Fibroblast of mammary gland (primary cell): ENCODE measurements at regions not wholly inside any gene's neighbourhood (a gene's known extent, or its start where the extent isn't known, plus 50 kb on each side); places are given as distances from the start of the nearest gene placed in this dataset.
A peak's percentile ranks its signal among the peaks of the same experiment; 100 is the strongest.

Experiments used
- DNase-seq: peaks from one replicate; pipeline ENCODE4 v3.0.0-alpha.2; 2010; ENCODE audit warnings: low read depth
- H3K4me3 ChIP-seq: 2 replicates; pipeline ENCODE4 v1.5.1; 2011; ENCODE audit warnings: low read depth, mild to moderate bottlenecking, low read length, moderate library complexity; ENCODE audit not compliant: control insufficient read depth
- CTCF ChIP-seq: conservative IDR thresholded peaks from 2 replicates; pipeline ENCODE4 v1.5.1; 2011; ENCODE audit warnings: low read depth, low read length, inconsistent platforms; ENCODE audit not compliant: control insufficient read depth, insufficient read depth

GRCh38 chr5:43993634-43994351, 390.8 kb downstream of the NNT start:
- no peak for DNase-seq
- H3K4me3 ChIP-seq: no peak overlapping the region
- no peak for TF ChIP-seq CTCF

GRCh38 chr5:43985411-43985810, 382.4 kb downstream of the NNT start:
- DNase-seq: peak; percentile 3
- TF ChIP-seq CTCF: no peak
- no peak overlapping the region for H3K4me3 ChIP-seq

GRCh38 chr5:43981556-43981955, 378.6 kb downstream of the NNT start:
- no peak for DNase-seq

DNA sequence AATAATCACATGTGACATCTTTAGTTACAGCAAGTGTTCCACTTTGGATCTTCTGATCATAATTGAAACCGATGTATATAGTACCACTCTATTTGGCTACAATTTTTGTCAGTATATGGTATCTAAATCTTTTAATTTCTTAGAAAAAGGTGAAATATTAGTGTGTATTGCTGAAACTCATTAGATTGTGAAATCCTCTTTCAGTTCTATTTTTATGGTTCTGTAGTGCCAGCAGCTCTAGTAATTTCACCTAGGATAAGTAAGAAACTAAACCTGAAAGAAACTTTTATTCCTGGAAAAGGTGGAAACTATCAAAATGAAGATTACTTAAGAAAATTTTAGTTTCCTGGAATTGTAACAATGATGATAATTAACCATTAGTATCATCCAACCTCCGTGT, 370.9 kb downstream of the NNT start:
- no peak overlapping the region for H3K4me3 ChIP-seq
- TF ChIP-seq CTCF: no peak

More at GRCh38 chr5:43981556-43981955, 378.6 kb downstream of the NNT start:
- no peak overlapping the region for H3K4me3 ChIP-seq
- no peak for TF ChIP-seq CTCF

GRCh38 chr5:43973318-43973717, 370.3 kb downstream of the NNT start:
- H3K4me3 ChIP-seq: no peak overlapping the region
- peak; percentile 71 for DNase-seq
- no peak for TF ChIP-seq CTCF

More for the DNA sequence above, 370.9 kb downstream of the NNT start:
- no peak for DNase-seq

DNA sequence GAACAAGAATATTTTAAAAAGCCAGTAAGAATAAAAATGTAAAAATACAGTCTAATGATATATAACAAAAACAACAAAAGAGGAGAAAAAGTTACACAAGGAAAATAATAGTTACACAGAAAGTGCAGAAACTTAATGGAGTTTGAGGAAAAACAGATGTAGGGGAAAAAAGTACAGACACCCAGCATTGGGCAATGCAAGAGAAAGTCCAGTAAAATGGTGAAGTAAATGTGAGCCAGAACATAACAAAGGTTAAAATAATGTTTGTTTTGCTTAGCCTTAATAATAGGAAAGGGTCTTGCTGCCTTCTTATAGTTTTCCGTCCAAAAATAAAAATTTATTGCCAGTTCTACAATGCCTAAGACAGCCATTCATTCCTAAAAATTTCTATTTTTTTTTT, 364.2 kb downstream of the NNT start:
- no peak for TF ChIP-seq CTCF
- DNase-seq: peak; percentile 29
- H3K4me3 ChIP-seq: no peak overlapping the region
